A549 (cell line): ENCODE measurements at regions not wholly inside any gene's neighbourhood (a gene's known extent, or its start where the extent isn't known, plus 50 kb on each side); places are given as distances from the start of the nearest gene placed in this dataset.

Experiments used
- ATAC-seq, 2 experiments: fragments of 200-7000 bp in 1 of 2; fragments of >200 bp in 1 of 2; cut with Nextera tagmentation in 1 of 2; cut with Tn5 transposase in 1 of 2; 3 replicates each; pipeline versions ENCODE4 v1.8.0 to v1.9.1; 2018 to 2020; ENCODE audit warnings: mild to moderate bottlenecking in 1 of 2, moderate library complexity in 1 of 2
- CTCF ChIA-PET: fragments of 300-600 bp; sonication (Branson Sonifier 250); formaldehyde crosslinking; extraction: SDS; loops from one replicate; lab custom pipeline; 2021; ENCODE audit warnings: antibody characterized with exemption, inconsistent platforms; lab: Yijun Ruan, JAX
- POLR2A ChIA-PET: fragments of 350-600 bp; formaldehyde crosslinking; extraction: SDS; loops from one replicate; lab custom pipeline; 2021; ENCODE audit warnings: antibody characterized with exemption, inconsistent platforms; lab: Yijun Ruan, JAX
- DNase-seq, 2 experiments: peaks; one replicate each; pipeline versions ENCODE4 v3.0.0 to v3.0.0-alpha.2; 2011 to 2016; ENCODE audit warnings: low read depth in 1 of 2, low spot score in 1 of 2
- FAIRE-seq: peaks from 2 replicates; lab custom pipeline; 2011; peaks lifted over from hg19 to GRCh38; lab: Jason Lieb, UNC
- H3K27ac ChIP-seq, 2 experiments: fragments of >200 bp; sonication (Bioruptor Twin); formaldehyde crosslinking; 3 replicates each; pipeline ENCODE4 v1.5.1; 2016 to 2017
- H3K4me1 ChIP-seq: fragments of >200 bp; sonication (Bioruptor Twin); formaldehyde crosslinking; 3 replicates; pipeline ENCODE4 v1.6.1; 2016
- H3K4me2 ChIP-seq: fragments of >200 bp; sonication (Bioruptor Twin); formaldehyde crosslinking; 3 replicates; pipeline ENCODE4 v1.6.1; 2016
- H3K4me3 ChIP-seq: fragments of >200 bp; sonication (Bioruptor Twin); formaldehyde crosslinking; 3 replicates; pipeline ENCODE4 v1.5.1; 2016
- H3K9me3 ChIP-seq: fragments of >200 bp; sonication (Bioruptor Twin); formaldehyde crosslinking; 3 replicates; pipeline ENCODE4 v1.6.1; 2016
- CEBPB ChIP-seq, 2 experiments: fragments of >200 bp in 1 of 2; sonication (Bioruptor Twin) in 1 of 2; formaldehyde crosslinking in 1 of 2; IDR thresholded peaks; 2 replicates each; pipeline ENCODE4 v1.6.1; 2012 to 2016
- CHD2 ChIP-seq: fragments of 150-350 bp; IDR thresholded peaks from 2 replicates; pipeline ENCODE4 v1.6.1; 2014; ENCODE audit warnings: low read length; ENCODE audit not compliant: partially characterized antibody
- EHMT2 ChIP-seq: fragments of 200-600 bp; sonication (generic); IDR thresholded peaks from 2 replicates; pipeline ENCODE4 v1.6.1; 2016; ENCODE audit warnings: antibody characterized with exemption, low read depth, mild to moderate bottlenecking, moderate library complexity
- ESRRA ChIP-seq: fragments of 150-350 bp; IDR thresholded peaks from 2 replicates; pipeline ENCODE4 v1.6.1; 2014; ENCODE audit warnings: mild to moderate bottlenecking, low read length, borderline replicate concordance
- HDAC2 ChIP-seq: fragments of 200-600 bp; sonication (generic); IDR thresholded peaks from 2 replicates; pipeline ENCODE4 v1.6.1; 2016
- HOXA7 ChIP-seq: fragments of 250-450 bp; sonication (Bioruptor Pico); IDR thresholded peaks from 2 replicates; pipeline ENCODE4 v1.5.0; 2020; ENCODE audit warnings: mild to moderate bottlenecking, moderate library complexity
- HOXB13 ChIP-seq: fragments of 250-450 bp; sonication (Bioruptor Pico); IDR thresholded peaks from 2 replicates; pipeline ENCODE4 v1.5.0; 2020; ENCODE audit warnings: low read depth, mild to moderate bottlenecking, moderate library complexity
- HOXB5 ChIP-seq: fragments of 250-450 bp; sonication (Bioruptor Pico); IDR thresholded peaks from 2 replicates; pipeline ENCODE4 v1.5.0; 2020; ENCODE audit warnings: mild to moderate bottlenecking, moderate library complexity
- JUNB ChIP-seq: fragments of >200 bp; sonication (Bioruptor Twin); formaldehyde crosslinking; IDR thresholded peaks from 2 replicates; pipeline ENCODE4 v1.6.1; 2016
- KDM1A ChIP-seq: fragments of 200-600 bp; sonication (generic); IDR thresholded peaks from 2 replicates; pipeline ENCODE4 v1.6.1; 2016; ENCODE audit warnings: low read depth, mild to moderate bottlenecking
- KDM5A ChIP-seq: fragments of 200-600 bp; sonication (generic); IDR thresholded peaks from 2 replicates; pipeline ENCODE4 v1.6.1; 2016; ENCODE audit warnings: antibody characterized with exemption, mild to moderate bottlenecking
- MAX ChIP-seq: IDR thresholded peaks from 2 replicates; pipeline ENCODE4 v1.6.1; 2012
- MYC ChIP-seq: IDR thresholded peaks from 2 replicates; pipeline ENCODE4 v1.6.1; 2012; ENCODE audit warnings: mild to moderate bottlenecking, inconsistent platforms, low read length, improper control_type of control experiment, borderline replicate concordance
- NFE2L2 ChIP-seq: fragments of 150-350 bp; conservative IDR thresholded peaks from 2 replicates; pipeline ENCODE4 v1.6.1; 2014; ENCODE audit warnings: low read length
- RAD21 ChIP-seq, 2 experiments: fragments of >200 bp in 1 of 2; sonication (Bioruptor Twin) in 1 of 2; formaldehyde crosslinking in 1 of 2; IDR thresholded peaks in 1 of 2; conservative IDR thresholded peaks in 1 of 2; 2 replicates in 1 of 2; 3 replicates in 1 of 2; pipeline ENCODE4 v1.6.1; 2012 to 2018; ENCODE audit warnings: inconsistent platforms in 1 of 2
- RARB ChIP-seq: fragments of 250-450 bp; sonication (Bioruptor Pico); IDR thresholded peaks from 2 replicates; pipeline ENCODE4 v1.8.0; 2021; ENCODE audit warnings: mild to moderate bottlenecking, moderate library complexity
- RCOR1 ChIP-seq: fragments of 150-350 bp; IDR thresholded peaks from 2 replicates; pipeline ENCODE4 v1.6.1; 2014; ENCODE audit warnings: antibody characterized with exemption, low read length, low read depth
- RFX5 ChIP-seq: fragments of 450-650 bp; IDR thresholded peaks from 2 replicates; pipeline ENCODE4 v1.7.1; 2014; ENCODE audit warnings: antibody characterized with exemption, mild to moderate bottlenecking, moderate library complexity
- SMC3 ChIP-seq: fragments of >200 bp; sonication (Bioruptor Twin); formaldehyde crosslinking; IDR thresholded peaks from 3 replicates; pipeline ENCODE4 v1.6.1; 2018; ENCODE audit warnings: inconsistent platforms
- SREBF2 ChIP-seq: fragments of 450-650 bp; IDR thresholded peaks from 2 replicates; pipeline ENCODE4 v1.6.1; 2014; ENCODE audit warnings: mild to moderate bottlenecking, moderate library complexity
- TFCP2L1 ChIP-seq: fragments of 250-450 bp; sonication (Bioruptor Pico); IDR thresholded peaks from 2 replicates; pipeline ENCODE4 v1.5.0; 2021; ENCODE audit warnings: mild to moderate bottlenecking
- ZC3H11A ChIP-seq: fragments of 450-650 bp; IDR thresholded peaks from 2 replicates; pipeline ENCODE4 v1.6.1; 2014; ENCODE audit warnings: antibody characterized with exemption, mild to moderate bottlenecking
- ZFP36 ChIP-seq: fragments of 450-650 bp; IDR thresholded peaks from 2 replicates; pipeline ENCODE4 v1.6.1; 2014; ENCODE audit warnings: borderline replicate concordance; ENCODE audit not compliant: partially characterized antibody
- ZNF302 ChIP-seq: fragments of 250-450 bp; sonication (Bioruptor Pico); IDR thresholded peaks from 2 replicates; pipeline ENCODE4 v1.9.0; 2021; ENCODE audit warnings: inconsistent platforms, mild to moderate bottlenecking, moderate library complexity
- WGBS: methylation state at CpG from one replicate; pipeline ENCODE4 v1.1.6; 2017; ENCODE audit errors: missing lambda C conversion rate; 5-methylcytosine and 5-hydroxymethylcytosine counted together
- TF ChIP-seq, protein P1 (sequence below): fragments of 450-650 bp; IDR thresholded peaks from 2 replicates; pipeline ENCODE4 v1.6.1; 2014; ENCODE audit warnings: antibody characterized with exemption
- TF ChIP-seq, protein P2 (sequence below): fragments of 150-350 bp; IDR thresholded peaks from 2 replicates; pipeline ENCODE4 v1.6.1; 2014; ENCODE audit warnings: low read depth, mild to moderate bottlenecking, low read length
- TF ChIP-seq, protein P3 (sequence below): fragments of >200 bp; sonication (Bioruptor Twin); formaldehyde crosslinking; IDR thresholded peaks from 3 replicates; pipeline ENCODE4 v1.5.1; 2016
- TF ChIP-seq, protein P4 (sequence below): fragments of 250-450 bp; sonication (Bioruptor Pico); IDR thresholded peaks from 2 replicates; pipeline ENCODE4 v1.5.0; 2021; ENCODE audit warnings: mild to moderate bottlenecking, moderate library complexity, borderline replicate concordance

GRCh38 chr1:232138044-232138443 lies 491.9 kb downstream of the SIPA1L2 start (continued):
- TF ChIP-seq, protein P1, sequence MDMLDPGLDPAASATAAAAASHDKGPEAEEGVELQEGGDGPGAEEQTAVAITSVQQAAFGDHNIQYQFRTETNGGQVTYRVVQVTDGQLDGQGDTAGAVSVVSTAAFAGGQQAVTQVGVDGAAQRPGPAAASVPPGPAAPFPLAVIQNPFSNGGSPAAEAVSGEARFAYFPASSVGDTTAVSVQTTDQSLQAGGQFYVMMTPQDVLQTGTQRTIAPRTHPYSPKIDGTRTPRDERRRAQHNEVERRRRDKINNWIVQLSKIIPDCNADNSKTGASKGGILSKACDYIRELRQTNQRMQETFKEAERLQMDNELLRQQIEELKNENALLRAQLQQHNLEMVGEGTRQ = no peak
- TF ChIP-seq, all 56 proteins: peak for 0

GRCh38 chr1:232137066-232137465 lies 492.9 kb downstream of the SIPA1L2 start:
- H3K27ac ChIP-seq = peak overlapping the region in 1 of 2 experiments; percentile 52; a peak in 2 of 6 replicates
- ChIA-PET CTCF (no interaction called here), POLR2A (no interaction called here)
- TF ChIP-seq RCOR1 (no peak), KDM5A (no peak), EHMT2 (no peak), ZC3H11A (no peak), SREBF2 (no peak), ZFP36 (no peak), MAX (no peak), HOXB13 (CRISPR knock-in tag) (no peak), HOXA7 (CRISPR knock-in tag) (no peak), KDM1A (no peak), ZNF302 (no peak), RFX5 (no peak), JUNB (no peak), SMC3 (no peak), CEBPB (IDR thresholded peaks at IDR 0.05) (no peak), RAD21 (conservative IDR thresholded peaks at IDR 0.05 in 1 of 2, IDR thresholded peaks at IDR 0.05 in 1 of 2) (no peak), CHD2 (no peak), ESRRA (no peak)
- TF ChIP-seq, protein P2, sequence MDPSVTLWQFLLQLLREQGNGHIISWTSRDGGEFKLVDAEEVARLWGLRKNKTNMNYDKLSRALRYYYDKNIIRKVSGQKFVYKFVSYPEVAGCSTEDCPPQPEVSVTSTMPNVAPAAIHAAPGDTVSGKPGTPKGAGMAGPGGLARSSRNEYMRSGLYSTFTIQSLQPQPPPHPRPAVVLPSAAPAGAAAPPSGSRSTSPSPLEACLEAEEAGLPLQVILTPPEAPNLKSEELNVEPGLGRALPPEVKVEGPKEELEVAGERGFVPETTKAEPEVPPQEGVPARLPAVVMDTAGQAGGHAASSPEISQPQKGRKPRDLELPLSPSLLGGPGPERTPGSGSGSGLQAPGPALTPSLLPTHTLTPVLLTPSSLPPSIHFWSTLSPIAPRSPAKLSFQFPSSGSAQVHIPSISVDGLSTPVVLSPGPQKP = no peak
- TF ChIP-seq, protein P1 = no peak
- H3K4me3 ChIP-seq = no peak overlapping the region
- FAIRE-seq (no peak), ATAC-seq (peak; percentile 45 to 56; a peak in 4 of 6 replicates), DNase-seq (no peak)
- WGBS = 64% methylated on average over 3 of the region's 3 CpGs
- H3K9me3 ChIP-seq = peaks cover 16% of the 10 kb centered on the region; the same call in 2 of the 3 replicates
- no peak overlapping the region for H3K4me2 ChIP-seq
- peaks cover 5% of the 10 kb centered on the region for H3K4me1 ChIP-seq

- 74% methylated on average over 4 of the region's 4 CpGs for WGBS
- ATAC-seq = no peak
- POLR2A ChIA-PET = no interaction called here
These were observed 493.8 kb downstream of the SIPA1L2 start for GRCh38 chr1:232136136-232136535.

More at GRCh38 chr1:232136136-232136535, 493.8 kb downstream of the SIPA1L2 start:
- Histone ChIP-seq H3K27ac (no peak overlapping the region), H3K4me3 (no peak overlapping the region), H3K9me3 (peaks cover 14% of the 10 kb centered on the region; the same call in 2 of the 3 replicates), H3K4me1 (no peaks in the 10 kb centered on the region), H3K4me2 (no peak overlapping the region)
- FAIRE-seq = no peak
- DNase-seq = no peak
- CTCF ChIA-PET = no interaction called here
- TF ChIP-seq CEBPB (IDR thresholded peaks at IDR 0.05) (no peak), HDAC2 (no peak), NFE2L2 (no peak), ZNF302 (no peak), MYC (no peak), TFCP2L1 (no peak), HOXB13 (CRISPR knock-in tag) (no peak), HOXB5 (CRISPR knock-in tag) (no peak), RCOR1 (no peak), RARB (no peak)
- TF ChIP-seq, protein P3, sequence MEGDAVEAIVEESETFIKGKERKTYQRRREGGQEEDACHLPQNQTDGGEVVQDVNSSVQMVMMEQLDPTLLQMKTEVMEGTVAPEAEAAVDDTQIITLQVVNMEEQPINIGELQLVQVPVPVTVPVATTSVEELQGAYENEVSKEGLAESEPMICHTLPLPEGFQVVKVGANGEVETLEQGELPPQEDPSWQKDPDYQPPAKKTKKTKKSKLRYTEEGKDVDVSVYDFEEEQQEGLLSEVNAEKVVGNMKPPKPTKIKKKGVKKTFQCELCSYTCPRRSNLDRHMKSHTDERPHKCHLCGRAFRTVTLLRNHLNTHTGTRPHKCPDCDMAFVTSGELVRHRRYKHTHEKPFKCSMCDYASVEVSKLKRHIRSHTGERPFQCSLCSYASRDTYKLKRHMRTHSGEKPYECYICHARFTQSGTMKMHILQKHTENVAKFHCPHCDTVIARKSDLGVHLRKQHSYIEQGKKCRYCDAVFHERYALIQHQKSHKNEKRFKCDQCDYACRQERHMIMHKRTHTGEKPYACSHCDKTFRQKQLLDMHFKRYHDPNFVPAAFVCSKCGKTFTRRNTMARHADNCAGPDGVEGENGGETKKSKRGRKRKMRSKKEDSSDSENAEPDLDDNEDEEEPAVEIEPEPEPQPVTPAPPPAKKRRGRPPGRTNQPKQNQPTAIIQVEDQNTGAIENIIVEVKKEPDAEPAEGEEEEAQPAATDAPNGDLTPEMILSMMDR = no peak
- TF ChIP-seq, protein P4, sequence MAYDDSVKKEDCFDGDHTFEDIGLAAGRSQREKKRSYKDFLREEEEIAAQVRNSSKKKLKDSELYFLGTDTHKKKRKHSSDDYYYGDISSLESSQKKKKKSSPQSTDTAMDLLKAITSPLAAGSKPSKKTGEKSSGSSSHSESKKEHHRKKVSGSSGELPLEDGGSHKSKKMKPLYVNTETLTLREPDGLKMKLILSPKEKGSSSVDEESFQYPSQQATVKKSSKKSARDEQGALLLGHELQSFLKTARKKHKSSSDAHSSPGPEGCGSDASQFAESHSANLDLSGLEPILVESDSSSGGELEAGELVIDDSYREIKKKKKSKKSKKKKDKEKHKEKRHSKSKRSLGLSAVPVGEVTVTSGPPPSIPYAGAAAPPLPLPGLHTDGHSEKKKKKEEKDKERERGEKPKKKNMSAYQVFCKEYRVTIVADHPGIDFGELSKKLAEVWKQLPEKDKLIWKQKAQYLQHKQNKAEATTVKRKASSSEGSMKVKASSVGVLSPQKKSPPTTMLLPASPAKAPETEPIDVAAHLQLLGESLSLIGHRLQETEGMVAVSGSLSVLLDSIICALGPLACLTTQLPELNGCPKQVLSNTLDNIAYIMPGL (CRISPR knock-in tag) = no peak
